T-helper 2 cell treated with Interferon-gamma antibody and Interleukin-4, amounts not matched to agents 5 μg/mL and 100 μg/mL, for 36 hours (primary cell): ENCODE measurements at regions not wholly inside any gene's neighbourhood (a gene's known extent, or its start where the extent isn't known, plus 50 kb on each side); places are given as distances from the start of the nearest gene placed in this dataset.

Experiments used
- DNase-seq: peaks from one replicate; pipeline ENCODE4 v3.0.0; 2021; ENCODE audit warnings: low spot score
- H3K27ac Mint-ChIP-seq: one replicate; pipeline ENCODE4 v1.8.0; 2021; ENCODE audit warnings: mild to moderate bottlenecking, mixed read lengths
- H3K27me3 Mint-ChIP-seq: one replicate; pipeline ENCODE4 v1.8.0; 2021; ENCODE audit warnings: low read depth, mixed read lengths
- H3K36me3 Mint-ChIP-seq: one replicate; pipeline ENCODE4 v1.8.0; 2021; ENCODE audit warnings: low read depth, mixed read lengths
- H3K4me1 Mint-ChIP-seq: one replicate; pipeline ENCODE4 v1.8.0; 2021; ENCODE audit warnings: low read depth, mixed read lengths
- H3K4me3 Mint-ChIP-seq: one replicate; pipeline ENCODE4 v1.8.0; 2022; ENCODE audit warnings: mild to moderate bottlenecking, moderate library complexity, mixed read lengths
- H3K9me3 Mint-ChIP-seq: one replicate; pipeline ENCODE4 v1.8.0; 2021; ENCODE audit warnings: mixed read lengths

GRCh38 chr19:34837262-34837661 is 64.2 kb upstream of the ZNF599 start:
- no peaks in the 10 kb centered on the region for H3K4me1 Mint-ChIP-seq
- H3K27ac Mint-ChIP-seq: no peak overlapping the region
- no peak overlapping the region for H3K4me3 Mint-ChIP-seq
- DNase-seq: no peak
- H3K27me3 Mint-ChIP-seq: peaks cover 6% of the 10 kb centered on the region
- H3K9me3 Mint-ChIP-seq: no peaks in the 10 kb centered on the region
- H3K36me3 Mint-ChIP-seq: no peaks in the 10 kb centered on the region

GRCh38 chr19:34835631-34836351 is 62.8 kb upstream of the ZNF599 start:
- H3K27ac Mint-ChIP-seq: no peak overlapping the region
- no peaks in the 10 kb centered on the region for H3K4me1 Mint-ChIP-seq

GRCh38 chr19:34834472-34835061 is 61.6 kb upstream of the ZNF599 start:
- no peak overlapping the region for H3K4me3 Mint-ChIP-seq
- peaks cover 6% of the 10 kb centered on the region for H3K27me3 Mint-ChIP-seq
- no peak for DNase-seq
- H3K36me3 Mint-ChIP-seq: no peaks in the 10 kb centered on the region
- no peak overlapping the region for H3K27ac Mint-ChIP-seq
- H3K9me3 Mint-ChIP-seq: no peaks in the 10 kb centered on the region
- no peaks in the 10 kb centered on the region for H3K4me1 Mint-ChIP-seq

More at GRCh38 chr19:34835631-34836351, 62.8 kb upstream of the ZNF599 start:
- no peak for DNase-seq
- no peaks in the 10 kb centered on the region for H3K36me3 Mint-ChIP-seq
- H3K9me3 Mint-ChIP-seq: no peaks in the 10 kb centered on the region
- no peak overlapping the region for H3K4me3 Mint-ChIP-seq
- H3K27me3 Mint-ChIP-seq: peaks cover 6% of the 10 kb centered on the region

- no peak overlapping the region for H3K27ac Mint-ChIP-seq
- no peak for DNase-seq
- no peaks in the 10 kb centered on the region for H3K9me3 Mint-ChIP-seq
- no peaks in the 10 kb centered on the region for H3K27me3 Mint-ChIP-seq
- H3K4me3 Mint-ChIP-seq: no peak overlapping the region
- H3K4me1 Mint-ChIP-seq: no peaks in the 10 kb centered on the region
- no peaks in the 10 kb centered on the region for H3K36me3 Mint-ChIP-seq
Measured at GRCh38 chr19:34832581-34833112, 59.6 kb upstream of the ZNF599 start.

GRCh38 chr19:34831714-34832113 is 58.7 kb upstream of the ZNF599 start:
- Mint-ChIP-seq H3K27ac (no peak overlapping the region), H3K9me3 (no peaks in the 10 kb centered on the region), H3K36me3 (no peaks in the 10 kb centered on the region), H3K4me3 (no peak overlapping the region), H3K4me1 (no peaks in the 10 kb centered on the region), H3K27me3 (no peaks in the 10 kb centered on the region)
- DNase-seq: no peak

GRCh38 chr19:34828156-34828555 is 55.1 kb upstream of the ZNF599 start:
- Mint-ChIP-seq H3K4me1 (no peaks in the 10 kb centered on the region), H3K27me3 (no peaks in the 10 kb centered on the region), H3K36me3 (no peaks in the 10 kb centered on the region), H3K9me3 (no peaks in the 10 kb centered on the region), H3K4me3 (no peak overlapping the region), H3K27ac (no peak overlapping the region)
- no peak for DNase-seq

GRCh38 chr19:34825212-34825611 is 52.2 kb upstream of the ZNF599 start:
- H3K36me3 Mint-ChIP-seq: no peaks in the 10 kb centered on the region
- no peaks in the 10 kb centered on the region for H3K27me3 Mint-ChIP-seq
- no peaks in the 10 kb centered on the region for H3K4me1 Mint-ChIP-seq
- H3K27ac Mint-ChIP-seq: no peak overlapping the region
- H3K9me3 Mint-ChIP-seq: no peaks in the 10 kb centered on the region
- no peak overlapping the region for H3K4me3 Mint-ChIP-seq
- DNase-seq: no peak

- H3K27ac Mint-ChIP-seq: no peak overlapping the region
- H3K4me1 Mint-ChIP-seq: no peaks in the 10 kb centered on the region
- no peaks in the 10 kb centered on the region for H3K9me3 Mint-ChIP-seq
Measured at GRCh38 chr19:34824686-34825085, 51.7 kb upstream of the ZNF599 start.

More at GRCh38 chr19:34824686-34825085, 51.7 kb upstream of the ZNF599 start:
- DNase-seq: no peak
- H3K27me3 Mint-ChIP-seq: no peaks in the 10 kb centered on the region
- H3K36me3 Mint-ChIP-seq: no peaks in the 10 kb centered on the region
- H3K4me3 Mint-ChIP-seq: no peak overlapping the region
